Neural progenitor cell (in vitro differentiated cells): ENCODE measurements at regions not wholly inside any gene's neighbourhood (a gene's known extent, or its start where the extent isn't known, plus 50 kb on each side); places are given as distances from the start of the nearest gene placed in this dataset.

Experiments used
- EZH2 ChIP-seq: fragments of 200-600 bp; sonication (generic); IDR thresholded peaks from 2 replicates; pipeline ENCODE4 v1.6.1; 2017; ENCODE audit warnings: antibody characterized with exemption, mild to moderate bottlenecking, moderate library complexity
- EZH2phosphoT487 ChIP-seq: fragments of 200-600 bp; sonication (generic); IDR thresholded peaks from 2 replicates; pipeline ENCODE4 v1.6.1; 2017; ENCODE audit warnings: antibody characterized with exemption
- TF ChIP-seq, protein P1 (sequence below): fragments of 200-600 bp; sonication (generic); IDR thresholded peaks from 2 replicates; pipeline ENCODE4 v1.5.1; 2017; ENCODE audit warnings: antibody characterized with exemption, mild to moderate bottlenecking

- TF ChIP-seq, protein P1, sequence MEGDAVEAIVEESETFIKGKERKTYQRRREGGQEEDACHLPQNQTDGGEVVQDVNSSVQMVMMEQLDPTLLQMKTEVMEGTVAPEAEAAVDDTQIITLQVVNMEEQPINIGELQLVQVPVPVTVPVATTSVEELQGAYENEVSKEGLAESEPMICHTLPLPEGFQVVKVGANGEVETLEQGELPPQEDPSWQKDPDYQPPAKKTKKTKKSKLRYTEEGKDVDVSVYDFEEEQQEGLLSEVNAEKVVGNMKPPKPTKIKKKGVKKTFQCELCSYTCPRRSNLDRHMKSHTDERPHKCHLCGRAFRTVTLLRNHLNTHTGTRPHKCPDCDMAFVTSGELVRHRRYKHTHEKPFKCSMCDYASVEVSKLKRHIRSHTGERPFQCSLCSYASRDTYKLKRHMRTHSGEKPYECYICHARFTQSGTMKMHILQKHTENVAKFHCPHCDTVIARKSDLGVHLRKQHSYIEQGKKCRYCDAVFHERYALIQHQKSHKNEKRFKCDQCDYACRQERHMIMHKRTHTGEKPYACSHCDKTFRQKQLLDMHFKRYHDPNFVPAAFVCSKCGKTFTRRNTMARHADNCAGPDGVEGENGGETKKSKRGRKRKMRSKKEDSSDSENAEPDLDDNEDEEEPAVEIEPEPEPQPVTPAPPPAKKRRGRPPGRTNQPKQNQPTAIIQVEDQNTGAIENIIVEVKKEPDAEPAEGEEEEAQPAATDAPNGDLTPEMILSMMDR, result no peak
- no peak for TF ChIP-seq EZH2phosphoT487
- no peak for TF ChIP-seq EZH2
Observed at GRCh38 chr5:175254155-175254554, 189.8 kb downstream of the DRD1 start.
